HEK293T (cell line): ENCODE measurements at regions not wholly inside any gene's neighbourhood (a gene's known extent, or its start where the extent isn't known, plus 50 kb on each side); places are given as distances from the start of the nearest gene placed in this dataset.

ENCODE experiments used
- CTCF ChIA-PET: fragments of 350-600 bp; formaldehyde crosslinking; extraction: SDS; loops from one replicate; lab custom pipeline; 2021; ENCODE audit warnings: antibody characterized with exemption, inconsistent platforms; lab: Yijun Ruan, JAX
- POLR2A ChIA-PET: fragments of 350-600 bp; formaldehyde crosslinking; extraction: SDS; loops from one replicate; lab custom pipeline; 2020; ENCODE audit warnings: antibody characterized with exemption, inconsistent platforms; lab: Yijun Ruan, JAX
- DNase-seq: peaks from one replicate; pipeline ENCODE4 v3.0.0; 2012; ENCODE audit warnings: mixed read lengths; ENCODE audit errors: extremely low spot score
- ARNT ChIP-seq: fragments of 450-650 bp; IDR thresholded peaks from 2 replicates; pipeline ENCODE4 v1.6.1; 2017; ENCODE audit warnings: mild to moderate bottlenecking
- BHLHE40 ChIP-seq: fragments of 450-650 bp; IDR thresholded peaks from 2 replicates; pipeline ENCODE4 v1.6.1; 2016; ENCODE audit warnings: mild to moderate bottlenecking, moderate library complexity, borderline replicate concordance
- CTBP1 ChIP-seq: fragments of 450-650 bp; IDR thresholded peaks from 2 replicates; pipeline ENCODE4 v1.6.1; 2016; ENCODE audit warnings: borderline replicate concordance
- ELF4 ChIP-seq: fragments of 450-650 bp; IDR thresholded peaks from 2 replicates; pipeline ENCODE4 v1.6.1; 2017; ENCODE audit warnings: antibody characterized with exemption
- FOXA1 ChIP-seq: fragments of 450-650 bp; IDR thresholded peaks from 2 replicates; pipeline ENCODE4 v1.6.1; 2016; ENCODE audit warnings: mild to moderate bottlenecking
- FOXK2 ChIP-seq: fragments of 450-650 bp; IDR thresholded peaks from 2 replicates; pipeline ENCODE4 v1.6.1; 2016; ENCODE audit warnings: mild to moderate bottlenecking
- FOXM1 ChIP-seq: fragments of 450-650 bp; IDR thresholded peaks from 2 replicates; pipeline ENCODE4 v1.6.1; 2017; ENCODE audit warnings: mild to moderate bottlenecking, borderline replicate concordance
- HDGF ChIP-seq: fragments of 450-650 bp; IDR thresholded peaks from 2 replicates; pipeline ENCODE4 v1.6.1; 2017; ENCODE audit warnings: antibody characterized with exemption, borderline replicate concordance
- L3MBTL2 ChIP-seq: fragments of 450-650 bp; conservative IDR thresholded peaks from 2 replicates; pipeline ENCODE4 v1.6.1; 2016; ENCODE audit warnings: mild to moderate bottlenecking
- LEF1 ChIP-seq: fragments of 450-650 bp; IDR thresholded peaks from 2 replicates; pipeline ENCODE4 v1.6.1; 2017; ENCODE audit warnings: mild to moderate bottlenecking, borderline replicate concordance
- NFRKB ChIP-seq: fragments of 450-650 bp; IDR thresholded peaks from 2 replicates; pipeline ENCODE4 v1.6.1; 2016; ENCODE audit warnings: mild to moderate bottlenecking, moderate library complexity
- SP1 ChIP-seq: fragments of 450-650 bp; IDR thresholded peaks from 2 replicates; pipeline ENCODE4 v1.6.1; 2017
- SUZ12 ChIP-seq: fragments of 450-650 bp; IDR thresholded peaks from 2 replicates; pipeline ENCODE4 v1.6.1; 2016; ENCODE audit warnings: mild to moderate bottlenecking
- TARDBP ChIP-seq: fragments of 450-650 bp; IDR thresholded peaks from 2 replicates; pipeline ENCODE4 v1.6.1; 2016
- ZNF384 ChIP-seq: fragments of 450-650 bp; IDR thresholded peaks from 2 replicates; pipeline ENCODE4 v1.6.1; 2016
- TF ChIP-seq, protein P1 (sequence below): fragments of 450-650 bp; IDR thresholded peaks from 2 replicates; pipeline ENCODE4 v1.6.1; 2016

DNA sequence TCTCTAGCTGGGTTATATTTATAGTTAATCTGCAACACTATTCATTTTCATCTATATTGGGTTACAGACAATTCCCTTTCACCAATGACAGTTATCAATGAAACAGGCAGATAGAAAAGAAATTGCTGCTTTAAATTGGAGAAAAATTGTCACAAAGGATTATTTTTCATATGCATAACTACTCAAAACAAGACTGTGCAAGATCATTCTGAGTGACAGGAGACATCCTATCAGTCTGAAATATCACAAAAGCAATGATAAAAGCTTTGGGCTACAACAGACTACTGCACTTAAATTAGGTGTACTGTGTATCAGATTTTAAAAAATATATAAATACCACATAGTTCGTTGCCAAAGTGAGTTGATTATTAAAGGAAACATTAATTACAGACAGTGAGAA is 722.6 kb downstream of the ARAP2 start:
- ChIA-PET CTCF (no interaction called here), POLR2A (no interaction called here)
- no peak for TF ChIP-seq BHLHE40
- no peak for TF ChIP-seq NFRKB
- no peak for TF ChIP-seq SUZ12
- no peak for TF ChIP-seq HDGF
- TF ChIP-seq FOXK2, result no peak
- TF ChIP-seq CTBP1, result no peak
- TF ChIP-seq, protein P1, sequence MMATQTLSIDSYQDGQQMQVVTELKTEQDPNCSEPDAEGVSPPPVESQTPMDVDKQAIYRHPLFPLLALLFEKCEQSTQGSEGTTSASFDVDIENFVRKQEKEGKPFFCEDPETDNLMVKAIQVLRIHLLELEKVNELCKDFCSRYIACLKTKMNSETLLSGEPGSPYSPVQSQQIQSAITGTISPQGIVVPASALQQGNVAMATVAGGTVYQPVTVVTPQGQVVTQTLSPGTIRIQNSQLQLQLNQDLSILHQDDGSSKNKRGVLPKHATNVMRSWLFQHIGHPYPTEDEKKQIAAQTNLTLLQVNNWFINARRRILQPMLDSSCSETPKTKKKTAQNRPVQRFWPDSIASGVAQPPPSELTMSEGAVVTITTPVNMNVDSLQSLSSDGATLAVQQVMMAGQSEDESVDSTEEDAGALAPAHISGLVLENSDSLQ, result no peak
- TF ChIP-seq FOXM1, result no peak
- no peak for TF ChIP-seq L3MBTL2
- TF ChIP-seq FOXA1, result no peak
- no peak for TF ChIP-seq TARDBP
- TF ChIP-seq SP1, result no peak
- TF ChIP-seq ARNT, result no peak
- no peak for DNase-seq

DNA sequence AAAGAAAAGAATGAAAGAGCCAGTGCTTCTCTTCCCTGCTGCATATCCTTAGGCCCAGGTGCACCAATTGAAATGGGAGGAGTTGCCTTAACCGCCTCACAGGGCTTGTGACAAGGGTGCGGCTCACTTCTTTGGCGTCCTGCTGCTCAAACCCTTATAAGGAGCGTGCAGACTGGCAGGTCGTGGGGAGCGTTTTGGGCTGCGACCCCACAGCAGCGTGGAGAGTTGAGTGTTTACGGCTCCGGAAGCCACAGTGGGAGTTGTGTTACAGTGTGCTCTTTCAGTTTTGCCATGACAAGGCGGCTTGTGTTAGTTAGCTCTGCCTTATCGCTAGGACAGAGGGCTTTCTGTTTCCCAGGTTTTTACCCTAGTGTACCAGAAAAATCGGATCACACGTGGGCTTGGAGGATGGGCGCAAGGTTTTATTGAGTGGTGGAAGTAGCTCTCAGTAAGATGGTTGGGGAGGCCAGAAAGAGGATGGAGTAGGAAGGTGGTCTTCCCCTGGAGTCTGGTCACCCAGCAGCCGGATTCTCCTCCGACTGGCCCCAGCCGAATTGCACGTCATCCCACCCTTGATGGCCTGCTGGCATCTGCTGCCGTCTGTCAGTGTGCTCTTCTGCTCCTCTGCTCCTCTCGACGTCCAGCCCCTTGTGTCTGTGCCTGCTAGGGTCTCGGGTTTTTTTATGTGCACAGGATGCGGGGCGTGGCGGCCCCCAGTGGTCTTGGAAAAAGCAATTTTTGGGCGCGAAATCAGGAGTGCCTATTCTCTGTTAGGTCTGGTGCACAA is 718.9 kb downstream of the ARAP2 start:
- TF ChIP-seq LEF1 (no peak), BHLHE40 (no peak), HDGF (no peak), SP1 (no peak), CTBP1 (no peak), TARDBP (no peak), ARNT (no peak), FOXK2 (no peak), FOXA1 (no peak), SUZ12 (no peak), L3MBTL2 (no peak), NFRKB (no peak), ZNF384 (no peak), FOXM1 (no peak), ELF4 (no peak)
- TF ChIP-seq, protein P1, result no peak
- DNase-seq, result no peak
- POLR2A ChIA-PET, result no interaction called here
- CTCF ChIA-PET, result no interaction called here

DNA sequence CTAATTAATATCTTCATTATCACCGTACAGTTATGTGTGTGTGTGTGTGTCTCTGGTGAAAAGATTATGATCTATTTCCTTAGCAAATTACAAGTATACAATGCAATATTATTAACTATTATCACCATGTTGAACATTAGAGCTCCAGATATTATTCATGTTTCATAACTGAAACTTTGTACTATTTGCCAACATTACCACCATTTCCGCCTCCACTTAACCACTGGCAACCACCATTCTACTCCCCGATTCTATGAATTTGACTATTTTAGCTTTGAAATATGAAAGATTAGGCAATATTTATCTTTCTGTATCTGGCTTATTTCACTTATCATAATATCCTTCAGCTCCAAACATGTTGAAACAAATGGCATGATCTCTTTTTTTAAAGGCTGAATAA is 717.9 kb downstream of the ARAP2 start:
- ChIA-PET CTCF (no interaction called here), POLR2A (no interaction called here)
- no peak for DNase-seq
- TF ChIP-seq CTBP1 (no peak), NFRKB (no peak), SUZ12 (no peak), ELF4 (no peak), ZNF384 (no peak), LEF1 (no peak), FOXA1 (no peak), FOXM1 (no peak), TARDBP (no peak), HDGF (no peak), ARNT (no peak), SP1 (no peak), L3MBTL2 (no peak), BHLHE40 (no peak), FOXK2 (no peak)
- TF ChIP-seq, protein P1, result no peak

DNA sequence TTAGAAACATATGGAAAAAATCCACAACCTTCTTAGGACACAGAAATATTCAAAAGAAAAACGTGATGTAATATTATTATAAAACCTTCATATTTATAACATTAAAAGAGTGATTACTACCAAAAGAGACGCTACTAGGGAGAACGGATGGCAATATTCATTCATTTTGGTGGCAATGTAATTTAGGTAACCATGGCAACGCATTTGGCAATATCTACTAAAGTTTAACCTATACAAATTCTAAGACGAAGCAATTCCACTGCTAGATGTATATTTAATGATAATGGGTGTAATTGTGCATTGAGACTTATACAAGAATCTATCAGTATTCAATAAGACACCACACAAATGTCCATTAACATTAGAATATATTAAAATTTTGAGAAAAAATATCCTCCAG is 709.4 kb downstream of the ARAP2 start:
- ChIA-PET POLR2A (no interaction called here), CTCF (no interaction called here)
- no peak for DNase-seq
- TF ChIP-seq FOXM1, result no peak

DNA sequence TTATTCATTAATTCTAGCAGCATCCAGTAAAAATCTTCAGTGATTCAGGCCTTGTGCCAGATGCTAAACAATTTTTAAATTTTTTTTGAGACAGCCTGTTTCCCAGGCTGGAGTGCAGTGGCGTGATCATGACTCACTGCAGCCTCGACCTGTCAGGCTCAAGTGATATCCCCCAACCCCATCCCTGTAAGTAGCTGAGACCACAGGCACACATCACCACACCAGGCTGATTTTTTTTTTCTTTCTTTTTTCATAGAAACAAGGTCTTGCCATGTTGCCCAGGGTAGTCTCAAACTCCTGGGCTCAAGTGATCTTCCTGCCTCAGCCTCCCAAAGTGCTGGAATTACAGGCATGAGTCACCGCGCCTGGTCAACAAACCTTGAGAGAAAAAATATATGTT is 705.5 kb downstream of the ARAP2 start:
- ChIA-PET CTCF (no interaction called here), POLR2A (no interaction called here)
- no peak for DNase-seq
- TF ChIP-seq CTBP1, result no peak

DNA sequence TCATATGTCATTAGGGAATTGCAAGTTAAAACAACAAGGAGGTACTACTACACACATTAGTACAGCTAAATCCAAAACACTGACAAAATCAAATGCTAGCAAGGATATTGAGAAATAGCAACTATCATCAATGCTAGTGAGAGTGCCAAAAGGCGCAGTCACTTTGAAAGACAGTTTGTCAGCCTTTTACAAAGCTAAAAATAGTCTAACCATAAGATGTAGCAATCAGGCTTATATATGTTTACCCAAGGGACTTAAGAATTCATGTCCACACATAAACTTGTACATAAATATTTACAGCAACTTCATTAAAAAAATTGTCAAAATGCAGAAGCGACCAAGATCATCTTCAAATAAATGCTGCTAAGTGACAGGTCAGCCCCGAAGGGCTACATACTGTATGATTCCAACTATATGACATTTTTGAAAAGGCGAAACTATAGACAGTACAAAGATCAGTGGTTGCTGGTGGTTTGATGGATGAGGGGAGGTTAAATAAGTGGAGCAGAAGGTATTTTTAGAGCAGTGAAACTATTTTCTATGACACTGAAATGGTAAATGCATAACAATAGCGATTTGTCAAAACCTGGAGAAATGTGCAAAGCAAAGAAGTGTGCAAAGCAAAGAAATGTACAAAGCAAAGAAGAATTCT is 704.8 kb downstream of the ARAP2 start:
- CTCF ChIA-PET, result no interaction called here
- POLR2A ChIA-PET, result no interaction called here
- TF ChIP-seq TARDBP (no peak), FOXM1 (no peak), SP1 (no peak), HDGF (no peak), FOXA1 (no peak), ARNT (no peak), LEF1 (no peak), ELF4 (no peak), L3MBTL2 (no peak), BHLHE40 (no peak), FOXK2 (no peak), ZNF384 (no peak), NFRKB (no peak)
- TF ChIP-seq, protein P1, result no peak
- no peak for DNase-seq
